AG09309 (cell line): ENCODE measurements at regions not wholly inside any gene's neighbourhood (a gene's known extent, or its start where the extent isn't known, plus 50 kb on each side); places are given as distances from the start of the nearest gene placed in this dataset.

Experiments used
- DNase-seq: peaks from one replicate; pipeline ENCODE4 v3.0.0-alpha.2; 2010; ENCODE audit warnings: low read depth
- H3K4me3 ChIP-seq: 2 replicates; pipeline ENCODE4 v1.5.1; 2011; ENCODE audit warnings: mild to moderate bottlenecking, low read depth, low read length, moderate library complexity; ENCODE audit not compliant: control insufficient read depth
- CTCF ChIP-seq: IDR thresholded peaks from 2 replicates; pipeline ENCODE4 v1.5.1; 2011; ENCODE audit warnings: mild to moderate bottlenecking, low read depth, low read length, inconsistent platforms; ENCODE audit not compliant: insufficient read depth, control insufficient read depth; ENCODE audit errors: missing control alignments

- DNase-seq: no peak
- H3K4me3 ChIP-seq: no peak overlapping the region
- no peak for TF ChIP-seq CTCF
Measured at GRCh38 chr2:239605976-239606375, 205.2 kb upstream of the HDAC4 start.

GRCh38 chr2:239605409-239605808 is 204.6 kb upstream of the HDAC4 start:
- DNase-seq: no peak
- H3K4me3 ChIP-seq: no peak overlapping the region
- no peak for TF ChIP-seq CTCF

GRCh38 chr2:239604861-239605260 is 204.0 kb upstream of the HDAC4 start:
- no peak for TF ChIP-seq CTCF
- no peak overlapping the region for H3K4me3 ChIP-seq
- DNase-seq: no peak

GRCh38 chr2:239603411-239604356 is 202.9 kb upstream of the HDAC4 start:
- DNase-seq: no peak
- no peak overlapping the region for H3K4me3 ChIP-seq
- no peak for TF ChIP-seq CTCF

GRCh38 chr2:239602290-239603282 is 201.8 kb upstream of the HDAC4 start:
- H3K4me3 ChIP-seq: no peak overlapping the region
- DNase-seq: no peak
- no peak for TF ChIP-seq CTCF

GRCh38 chr2:239601880-239602279 is 201.1 kb upstream of the HDAC4 start:
- no peak for TF ChIP-seq CTCF
- no peak overlapping the region for H3K4me3 ChIP-seq
- DNase-seq: no peak
